Neural cell (in vitro differentiated cells): ENCODE measurements at regions not wholly inside any gene's neighbourhood (a gene's known extent, or its start where the extent isn't known, plus 50 kb on each side); places are given as distances from the start of the nearest gene placed in this dataset.

Experiments
- CTCF ChIP-seq: fragments of 450-650 bp; IDR thresholded peaks from 2 replicates; pipeline ENCODE4 v1.5.1; 2014; ENCODE audit warnings: antibody characterized with exemption, mild to moderate bottlenecking, moderate library complexity; ENCODE audit not compliant: poor library complexity, severe bottlenecking
- EZH2 ChIP-seq: fragments of 200-600, 300-800 bp; shearing (Covaris generic), sonication (generic); IDR thresholded peaks from 2 replicates; pipeline ENCODE4 v1.6.1; 2014; ENCODE audit warnings: antibody characterized with exemption, low read length, borderline replicate concordance, mild to moderate bottlenecking; ENCODE audit not compliant: insufficient read depth, poor library complexity, severe bottlenecking
- POLR2AphosphoS5 ChIP-seq: IDR thresholded peaks from 2 replicates; pipeline ENCODE4 v1.6.1; 2012
- REST ChIP-seq: IDR thresholded peaks from 2 replicates; pipeline ENCODE4 v1.6.1; 2012; ENCODE audit warnings: borderline replicate concordance
- SMC3 ChIP-seq: fragments of 450-650 bp; conservative IDR thresholded peaks from 2 replicates; pipeline ENCODE4 v1.6.1; 2014; ENCODE audit warnings: antibody characterized with exemption, mild to moderate bottlenecking, moderate library complexity; ENCODE audit not compliant: poor library complexity

- TF ChIP-seq CTCF, result no peak
- TF ChIP-seq REST, result no peak
- TF ChIP-seq SMC3, result no peak
- TF ChIP-seq POLR2AphosphoS5, result no peak
- TF ChIP-seq EZH2, result no peak
Observed at GRCh38 chr5:28957450-28957849, 1919.1 kb upstream of the CDH9 start.
